OCI-LY7 (cell line): ENCODE measurements at regions not wholly inside any gene's neighbourhood (a gene's known extent, or its start where the extent isn't known, plus 50 kb on each side); places are given as distances from the start of the nearest gene placed in this dataset.

Experiments
- CTCF ChIP-seq: fragments of 200-600 bp; sonication (generic); conservative IDR thresholded peaks from 2 replicates; pipeline ENCODE4 v1.5.1; 2014; ENCODE audit warnings: mild to moderate bottlenecking, antibody characterized with exemption, low read length, moderate library complexity, mixed read lengths
- EZH2phosphoT487 ChIP-seq: fragments of 200-600 bp; sonication (generic); IDR thresholded peaks from 2 replicates; pipeline ENCODE4 v1.6.1; 2018; ENCODE audit warnings: low read depth, borderline replicate concordance, mild to moderate bottlenecking, mixed run types, antibody characterized with exemption, low read length, moderate library complexity, mixed read lengths

DNA sequence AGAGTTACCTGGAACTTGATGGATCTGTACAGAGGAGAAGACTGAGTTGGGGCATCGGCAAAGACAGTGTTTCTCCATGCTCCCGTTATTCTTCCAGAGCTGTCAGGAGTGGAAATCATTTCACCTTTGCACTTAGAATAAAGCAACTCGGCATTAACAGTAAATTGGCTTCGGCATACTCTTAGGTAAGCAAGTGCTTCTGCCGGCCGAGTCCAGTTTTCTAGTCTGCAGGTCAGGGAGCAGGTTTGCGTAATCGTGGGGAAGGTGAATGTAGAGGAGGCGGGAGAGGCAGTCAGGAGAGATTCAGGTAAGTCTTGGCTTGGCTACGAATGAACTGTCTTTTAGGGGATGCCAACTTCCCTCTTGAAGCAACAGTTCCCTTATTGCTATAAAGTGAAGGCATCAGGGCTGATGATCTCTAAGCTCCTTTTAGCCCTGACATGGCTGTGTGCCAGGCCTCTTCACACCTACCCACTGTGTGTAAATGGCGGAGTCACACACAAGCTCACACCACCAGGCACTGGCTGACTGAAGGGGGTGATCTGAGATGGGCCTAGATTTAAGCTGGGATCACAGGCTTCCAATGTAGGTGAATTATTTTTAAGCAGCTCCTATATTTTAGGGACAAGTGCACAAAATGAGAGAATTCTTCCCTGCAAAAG is 127.1 kb downstream of the GATA3 start:
- TF ChIP-seq CTCF, result no peak
- TF ChIP-seq EZH2phosphoT487, result no peak
